Suppressor macrophage (primary cell): ENCODE measurements at regions not wholly inside any gene's neighbourhood (a gene's known extent, or its start where the extent isn't known, plus 50 kb on each side); places are given as distances from the start of the nearest gene placed in this dataset.
"Not testable (repeated sequence)": the region's sequence is repeated elsewhere in the genome, so short reads cannot be mapped to it uniquely, and the experiment has no call there.

Source experiments
- DNase-seq, 4 experiments: peaks; one replicate each; pipeline ENCODE4 v3.0.0-alpha.2; 2020 to 2022

GRCh38 chr2:149781263-149781808, 193.8 kb upstream of the MMADHC start:
- no peak for DNase-seq

DNA sequence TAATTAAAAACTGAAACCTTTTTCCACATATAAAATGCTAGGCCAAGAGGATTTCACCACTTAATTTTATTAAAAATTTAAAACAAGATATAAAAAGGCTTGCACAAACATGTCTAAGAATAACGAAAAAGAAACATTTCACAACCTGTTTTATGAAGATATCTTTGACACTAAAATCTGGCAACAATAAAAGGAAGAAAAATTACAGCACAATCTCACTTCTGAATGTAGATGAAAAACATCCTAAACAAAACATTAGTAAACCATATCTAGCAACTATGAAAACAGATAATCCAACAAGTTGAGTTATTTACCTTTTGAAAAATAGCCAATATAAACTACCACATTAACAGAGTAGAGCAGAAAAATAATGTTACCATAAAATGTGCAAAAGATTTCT, 185.4 kb upstream of the MMADHC start:
- DNase-seq = no peak

- DNase-seq = no peak
Measured at GRCh38 chr2:149768320-149768799, 180.8 kb upstream of the MMADHC start.

GRCh38 chr2:149767516-149767974, 180.0 kb upstream of the MMADHC start:
- no peak for DNase-seq

DNA sequence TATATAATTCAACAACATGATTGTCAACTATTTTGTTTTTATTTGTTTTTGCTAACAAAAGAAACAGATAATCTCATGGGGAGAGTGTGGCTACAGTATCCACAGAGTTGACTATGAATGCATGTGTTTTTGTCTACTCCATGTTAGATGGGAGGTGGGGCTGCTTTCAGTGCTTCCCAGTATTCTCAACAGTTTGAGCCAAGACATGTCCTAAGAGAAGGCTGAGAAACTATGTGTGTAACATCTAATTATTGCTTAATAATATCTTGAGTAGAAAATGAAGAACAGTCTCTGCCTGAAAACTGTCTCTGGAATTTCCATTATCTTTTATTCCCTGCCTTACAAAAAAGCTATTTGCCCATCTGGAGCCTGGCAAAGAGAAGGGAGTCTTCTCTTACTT, 178.8 kb upstream of the MMADHC start:
- no peak for DNase-seq

- DNase-seq = no peak
Measured at GRCh38 chr2:149765636-149766035, 178.1 kb upstream of the MMADHC start.

DNA sequence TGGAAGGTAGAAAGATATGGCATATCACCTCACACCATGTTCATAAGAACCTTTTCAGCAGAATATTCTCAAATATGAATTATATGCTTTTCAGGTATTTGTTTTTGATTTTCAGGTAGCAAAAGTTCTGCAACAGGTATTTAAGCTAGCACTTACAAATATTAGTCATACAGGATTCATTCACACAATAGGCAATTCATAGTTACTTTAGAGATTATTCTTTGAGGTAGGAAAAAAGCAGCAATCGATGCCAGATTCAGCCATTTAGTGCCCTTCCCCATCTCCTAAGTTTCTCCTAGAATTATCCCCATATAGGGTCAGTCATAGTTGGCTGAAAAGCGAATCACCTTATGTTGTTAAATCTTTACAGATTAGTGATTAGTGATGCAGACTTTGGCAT, 177.4 kb upstream of the MMADHC start:
- DNase-seq = no peak

- no peak for DNase-seq
Measured at GRCh38 chr2:149763358-149763757, 175.8 kb upstream of the MMADHC start.

DNA sequence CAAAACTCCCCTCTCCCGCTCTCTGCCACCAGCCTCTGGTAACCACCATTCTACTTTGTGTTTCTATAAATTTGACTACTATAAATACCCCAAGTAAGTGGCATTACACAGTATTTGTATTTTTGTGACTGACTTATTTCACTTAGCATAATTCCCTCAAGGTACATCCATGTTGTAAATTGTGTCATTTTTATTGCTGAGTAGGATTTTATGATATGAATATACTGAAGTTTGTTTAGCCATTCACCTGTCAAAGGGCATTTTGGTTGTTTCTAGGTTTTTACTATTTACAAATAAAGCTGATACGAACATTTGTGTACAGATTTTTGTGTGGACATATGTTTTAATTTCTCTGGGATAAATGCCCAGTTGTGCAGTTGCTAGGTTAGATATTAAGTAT, 174.0 kb upstream of the MMADHC start:
- DNase-seq = no peak

DNA sequence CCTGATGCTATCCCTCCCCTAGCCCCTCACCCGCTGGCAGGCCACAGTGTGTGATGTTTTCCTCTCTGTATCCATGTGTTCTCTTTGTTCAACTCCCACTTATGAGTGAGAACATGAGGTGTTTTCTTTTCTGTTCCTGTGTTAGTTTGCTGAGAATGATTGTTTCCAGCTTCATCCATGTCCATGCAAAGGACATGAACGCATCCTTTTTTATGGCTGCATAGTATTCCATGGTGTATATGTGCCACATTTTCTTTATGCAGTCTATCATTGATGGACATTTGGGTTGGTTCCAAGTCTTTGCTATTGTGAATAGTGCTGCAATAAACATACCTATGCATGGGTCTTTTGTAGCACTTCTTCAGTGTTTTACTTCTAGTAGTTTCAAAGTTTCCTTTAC, 171.8 kb upstream of the MMADHC start:
- not testable (repeated sequence) for DNase-seq

- DNase-seq = not testable (repeated sequence)
Measured at GRCh38 chr2:149754722-149755121, 167.1 kb upstream of the MMADHC start.

GRCh38 chr2:149747456-149747855, 159.9 kb upstream of the MMADHC start:
- DNase-seq = no peak

GRCh38 chr2:149745396-149746230, 158.0 kb upstream of the MMADHC start:
- no peak for DNase-seq

DNA sequence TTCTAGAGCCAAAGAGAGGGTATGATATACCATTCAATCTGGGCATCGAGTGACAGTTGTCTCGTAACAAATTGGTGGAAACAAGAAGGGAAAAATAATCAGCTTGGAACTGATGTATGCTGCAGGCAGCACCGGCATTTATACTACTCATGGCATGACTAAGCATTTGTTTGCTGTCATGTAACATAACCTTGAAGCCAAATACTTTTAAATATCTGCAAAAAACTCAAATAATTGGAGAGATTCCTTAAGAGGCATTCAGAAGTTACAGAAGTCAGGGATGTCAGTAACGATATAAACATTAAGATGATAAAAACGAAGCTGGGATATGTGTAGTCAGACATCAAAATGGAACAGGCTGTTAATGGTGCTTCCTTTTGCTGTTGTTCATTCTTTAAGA, 157.3 kb upstream of the MMADHC start:
- no peak for DNase-seq

DNA sequence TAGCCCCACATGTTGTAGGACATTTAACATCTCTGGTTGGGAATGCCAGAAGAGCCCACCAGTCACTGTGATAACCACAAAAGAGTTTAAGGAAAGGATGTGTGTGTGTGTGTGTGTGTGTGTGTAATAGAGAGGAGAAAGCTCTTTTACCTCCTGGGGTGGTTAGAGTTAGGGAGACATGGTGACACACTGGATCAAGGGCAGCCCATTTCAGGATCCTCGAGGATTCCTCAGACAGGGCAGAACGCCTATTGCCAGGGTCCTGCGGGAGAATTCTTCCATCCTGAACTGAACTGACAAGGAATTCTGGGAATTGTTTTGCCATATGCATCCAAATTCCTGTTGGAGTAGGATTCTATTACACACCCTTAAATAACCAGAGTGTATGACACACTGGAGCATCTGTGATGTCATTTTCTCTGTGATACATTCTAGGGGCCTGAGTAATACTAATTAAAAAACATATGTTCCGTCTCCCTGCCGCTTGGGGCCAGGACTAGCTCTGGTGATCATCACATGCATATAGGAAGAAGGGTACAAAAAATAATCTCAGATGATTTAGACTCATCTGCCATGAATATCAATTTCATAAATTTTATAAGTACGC, 156.4 kb upstream of the MMADHC start:
- no peak for DNase-seq

GRCh38 chr2:149741646-149742045, 154.1 kb upstream of the MMADHC start:
- DNase-seq = no peak

GRCh38 chr2:149740490-149740889, 152.9 kb upstream of the MMADHC start:
- no peak for DNase-seq

DNA sequence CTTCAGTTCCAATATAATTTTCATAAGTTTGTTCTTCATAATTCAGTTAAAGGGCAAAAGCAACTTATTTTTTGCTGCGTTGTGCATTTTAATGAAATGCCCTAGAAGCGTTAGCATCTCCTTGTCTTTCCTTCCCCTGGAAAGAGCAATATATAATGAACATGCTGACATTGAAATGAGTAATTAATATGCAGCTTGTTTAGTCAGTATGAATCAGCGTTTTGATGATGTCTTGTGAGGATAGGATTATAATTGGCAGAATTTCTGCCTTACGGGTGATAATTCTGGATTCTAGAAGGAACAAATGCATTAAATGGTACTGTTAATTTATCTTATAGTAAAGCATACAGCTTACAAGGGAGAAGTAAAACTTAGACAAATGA, 152.3 kb upstream of the MMADHC start:
- no peak for DNase-seq

DNA sequence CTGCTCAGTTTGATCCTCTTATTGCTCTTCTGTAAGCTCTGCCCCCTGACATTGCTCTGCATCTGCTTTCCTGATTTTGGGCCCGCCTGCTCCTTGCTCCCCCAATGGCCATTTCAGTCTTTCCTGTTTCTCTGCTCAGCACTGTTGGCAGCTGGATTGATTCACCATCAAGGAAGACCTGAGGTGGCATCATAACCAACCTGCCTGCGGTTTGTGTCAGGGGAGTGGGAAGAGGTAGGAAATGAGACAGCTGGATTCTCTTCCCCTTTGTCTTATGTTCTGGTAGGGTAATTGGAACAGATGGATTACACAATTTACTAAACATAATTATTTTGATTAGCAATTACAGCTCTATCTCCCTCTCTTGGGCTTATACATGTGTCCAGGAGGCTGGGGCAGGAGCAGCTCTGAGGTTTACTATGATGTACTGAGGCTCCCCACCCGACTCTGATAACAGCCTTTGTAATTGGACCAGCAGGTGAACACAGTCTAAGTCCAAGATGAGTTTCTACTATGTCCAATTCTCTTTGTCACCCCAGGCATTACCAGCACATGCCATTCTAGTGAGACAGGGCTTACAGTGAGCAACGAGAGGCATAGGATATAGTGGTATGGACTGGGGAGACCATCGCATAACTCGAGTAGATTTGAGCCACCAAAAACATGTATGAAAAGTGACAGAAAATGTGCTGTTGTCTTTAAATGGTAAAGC, 151.8 kb upstream of the MMADHC start:
- DNase-seq = no peak

DNA sequence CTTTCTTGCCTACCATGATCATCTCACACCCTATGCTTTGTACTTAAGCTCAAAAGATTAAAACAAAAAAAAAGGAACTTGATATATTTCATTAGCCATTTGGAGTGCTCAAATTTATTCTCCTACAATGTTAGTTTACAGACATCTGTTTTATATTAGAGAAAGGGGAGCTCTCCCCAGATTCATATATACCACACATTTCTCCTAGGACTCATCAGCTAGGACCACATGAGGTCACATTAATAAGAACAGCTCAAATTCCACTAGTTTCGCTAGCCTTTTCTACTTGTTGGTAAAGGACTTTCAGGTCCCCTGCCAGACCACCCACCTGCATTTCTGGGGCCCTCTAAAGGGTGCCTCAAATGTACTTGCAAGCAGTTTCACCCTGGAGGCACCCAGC, 151.2 kb upstream of the MMADHC start:
- no peak for DNase-seq

- DNase-seq = no peak
Measured at GRCh38 chr2:149737896-149738295, 150.3 kb upstream of the MMADHC start.

DNA sequence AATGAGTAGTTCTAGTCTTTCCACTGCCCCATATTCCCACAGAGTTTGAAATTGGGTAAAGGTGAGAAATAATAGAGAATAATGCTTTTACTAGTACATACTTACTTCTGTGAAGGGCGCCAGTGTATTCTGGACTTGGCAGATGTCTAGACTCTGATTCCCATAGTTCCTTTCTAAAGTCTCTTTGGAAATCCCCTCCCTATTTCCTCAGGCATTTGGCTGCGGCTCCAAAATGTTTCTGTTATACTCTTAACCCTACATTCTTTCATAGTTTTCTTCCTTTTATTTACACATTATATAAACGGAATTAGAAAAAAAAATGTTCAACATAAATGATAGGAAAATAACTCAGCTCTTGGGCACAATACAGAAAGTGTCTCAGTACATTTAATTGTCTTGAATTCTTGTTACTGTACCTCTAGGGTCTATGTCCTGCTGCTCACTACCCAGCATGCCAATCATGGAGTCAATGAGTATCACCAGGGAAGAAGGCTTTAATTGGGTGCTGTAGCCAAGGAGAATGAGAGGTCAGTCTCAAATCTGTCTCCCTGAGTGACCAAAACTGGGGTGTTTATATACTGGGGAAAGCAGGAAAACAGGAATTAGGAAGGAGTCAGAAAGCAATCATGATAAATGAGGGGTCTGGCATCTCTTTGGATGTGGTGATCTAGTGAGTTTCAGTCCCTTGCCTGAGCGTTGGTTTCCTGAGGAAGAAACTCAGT, 147.8 kb upstream of the MMADHC start:
- no peak for DNase-seq
